ENCODE measurements at regions not wholly inside any gene's neighbourhood (a gene's known extent, or its start where the extent isn't known, plus 50 kb on each side); places are given as distances from the start of the nearest gene placed in this dataset.

DNA sequence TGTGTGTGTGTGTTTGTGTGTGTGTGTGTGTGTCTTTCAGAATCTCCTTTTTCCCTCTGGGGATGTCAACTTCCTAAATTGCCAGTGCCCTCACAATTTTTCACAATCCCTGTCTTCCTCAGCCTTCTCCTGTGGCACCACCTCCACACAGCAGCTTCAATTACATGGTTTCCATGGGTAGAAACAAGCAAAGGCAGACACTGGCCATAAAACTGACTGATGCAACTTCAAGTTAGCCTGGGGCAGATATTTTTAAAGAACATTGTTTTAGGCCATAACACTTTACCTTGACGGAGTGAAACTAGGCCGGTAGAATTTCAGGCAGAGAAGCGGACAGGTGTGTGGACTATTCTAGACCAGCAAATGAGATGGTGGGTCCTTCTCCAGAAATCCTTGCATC lies 405.8 kb upstream of the SUCLG2 start:
- BruUV-seq (replicated peaks), result no TSS peak
- no peak overlapping the region for H3K27ac ChIP-seq (ENCODE audit: low read depth, low read length, poor library complexity, severe bottlenecking)
- no peaks in the 10 kb centered on the region for H3K9me3 ChIP-seq (ENCODE audit: low read length)
- H3K4me3 ChIP-seq (ENCODE audit: low read depth, low read length, poor library complexity, severe bottlenecking), result no peak overlapping the region
- ChIA-PET CTCF (ENCODE audit: unreplicated experiment) (no interaction called here), POLR2A (no interaction called here)
- H3K4me2 ChIP-seq (ENCODE audit: low read length), result no peak overlapping the region
- no peaks in the 10 kb centered on the region for H3K79me2 ChIP-seq (ENCODE audit: insufficient read depth, low read depth, low read length)
- H2AFZ ChIP-seq (ENCODE audit: low read length), result no peak overlapping the region
- H3K4me1 ChIP-seq (ENCODE audit: insufficient read depth, low read length, poor library complexity, severe bottlenecking), result no peaks in the 10 kb centered on the region
- intact Hi-C loops (cut with micrococcal nuclease; ENCODE audit: unreplicated experiment), result no loop called here
- DNase-seq (ENCODE audit: low spot score), result no peak
- TF ChIP-seq, protein P1, sequence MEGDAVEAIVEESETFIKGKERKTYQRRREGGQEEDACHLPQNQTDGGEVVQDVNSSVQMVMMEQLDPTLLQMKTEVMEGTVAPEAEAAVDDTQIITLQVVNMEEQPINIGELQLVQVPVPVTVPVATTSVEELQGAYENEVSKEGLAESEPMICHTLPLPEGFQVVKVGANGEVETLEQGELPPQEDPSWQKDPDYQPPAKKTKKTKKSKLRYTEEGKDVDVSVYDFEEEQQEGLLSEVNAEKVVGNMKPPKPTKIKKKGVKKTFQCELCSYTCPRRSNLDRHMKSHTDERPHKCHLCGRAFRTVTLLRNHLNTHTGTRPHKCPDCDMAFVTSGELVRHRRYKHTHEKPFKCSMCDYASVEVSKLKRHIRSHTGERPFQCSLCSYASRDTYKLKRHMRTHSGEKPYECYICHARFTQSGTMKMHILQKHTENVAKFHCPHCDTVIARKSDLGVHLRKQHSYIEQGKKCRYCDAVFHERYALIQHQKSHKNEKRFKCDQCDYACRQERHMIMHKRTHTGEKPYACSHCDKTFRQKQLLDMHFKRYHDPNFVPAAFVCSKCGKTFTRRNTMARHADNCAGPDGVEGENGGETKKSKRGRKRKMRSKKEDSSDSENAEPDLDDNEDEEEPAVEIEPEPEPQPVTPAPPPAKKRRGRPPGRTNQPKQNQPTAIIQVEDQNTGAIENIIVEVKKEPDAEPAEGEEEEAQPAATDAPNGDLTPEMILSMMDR (conservative IDR thresholded peaks at IDR 0.05; ENCODE audit: low read length), result no peak
- no peak for TF ChIP-seq EZH2phosphoT487 (IDR thresholded peaks at IDR 0.05; ENCODE audit: borderline replicate concordance, low read depth, low read length)
- no peaks in the 10 kb centered on the region for H3K36me3 ChIP-seq (ENCODE audit: insufficient read depth, low read length)
- H3K9me2 ChIP-seq (ENCODE audit: insufficient read depth, low read length), result no peaks in the 10 kb centered on the region
- no peaks in the 10 kb centered on the region for H4K20me1 ChIP-seq (ENCODE audit: insufficient read depth, low read length)

DNA sequence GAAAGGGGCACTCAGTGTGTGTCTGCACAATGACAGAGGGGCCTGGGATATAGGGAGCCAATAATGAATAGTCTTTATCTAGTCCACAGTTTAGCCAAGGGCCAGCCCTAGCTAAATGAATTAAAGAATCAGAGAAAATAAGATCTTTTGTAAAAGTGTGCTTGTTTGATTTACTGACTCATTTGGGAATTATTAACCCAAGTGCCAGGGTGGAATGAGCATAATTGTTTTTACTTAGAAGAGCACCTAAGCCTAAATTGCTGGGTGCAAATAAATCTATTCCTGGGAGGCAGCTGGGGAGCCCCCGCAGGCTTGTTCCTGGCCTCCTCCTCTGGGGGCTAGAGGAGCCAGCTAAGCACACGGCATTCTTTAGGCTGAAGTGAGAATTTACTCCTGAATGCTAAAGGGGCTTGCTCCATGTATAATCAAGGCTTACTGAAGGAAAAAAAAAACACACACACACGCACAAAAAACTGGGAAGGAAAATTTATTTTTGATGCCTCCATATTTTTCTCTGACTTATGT lies 405.3 kb upstream of the SUCLG2 start:
- CTCF ChIA-PET (ENCODE audit: unreplicated experiment), result no interaction called here
- no TSS peak for BruUV-seq (replicated peaks)
- H3K27ac ChIP-seq (ENCODE audit: low read depth, low read length, poor library complexity, severe bottlenecking), result no peak overlapping the region
- H4K20me1 ChIP-seq (ENCODE audit: insufficient read depth, low read length), result no peaks in the 10 kb centered on the region
- H3K4me2 ChIP-seq (ENCODE audit: low read length), result no peak overlapping the region
- no peak for DNase-seq (ENCODE audit: low spot score)
- intact Hi-C loops (cut with micrococcal nuclease; ENCODE audit: unreplicated experiment), result no loop called here
- H3K4me1 ChIP-seq (ENCODE audit: insufficient read depth, low read length, poor library complexity, severe bottlenecking), result no peaks in the 10 kb centered on the region
- H3K9me3 ChIP-seq (ENCODE audit: low read length), result no peaks in the 10 kb centered on the region
- H3K9me2 ChIP-seq (ENCODE audit: insufficient read depth, low read length), result no peaks in the 10 kb centered on the region
- H3K79me2 ChIP-seq (ENCODE audit: insufficient read depth, low read depth, low read length), result no peaks in the 10 kb centered on the region
- no peak for TF ChIP-seq EZH2phosphoT487 (IDR thresholded peaks at IDR 0.05; ENCODE audit: borderline replicate concordance, low read depth, low read length)
- TF ChIP-seq, protein P1 (conservative IDR thresholded peaks at IDR 0.05; ENCODE audit: low read length), result no peak
- H3K4me3 ChIP-seq (ENCODE audit: low read depth, low read length, poor library complexity, severe bottlenecking), result no peak overlapping the region
- no peaks in the 10 kb centered on the region for H3K36me3 ChIP-seq (ENCODE audit: insufficient read depth, low read length)
- no peak overlapping the region for H2AFZ ChIP-seq (ENCODE audit: low read length)
- POLR2A ChIA-PET, result interaction anchor here (1.4 kb wide), 1 partner anchor 12 kb away, joined by 4 read pairs; no protein-coding TSS in a partner anchor

DNA sequence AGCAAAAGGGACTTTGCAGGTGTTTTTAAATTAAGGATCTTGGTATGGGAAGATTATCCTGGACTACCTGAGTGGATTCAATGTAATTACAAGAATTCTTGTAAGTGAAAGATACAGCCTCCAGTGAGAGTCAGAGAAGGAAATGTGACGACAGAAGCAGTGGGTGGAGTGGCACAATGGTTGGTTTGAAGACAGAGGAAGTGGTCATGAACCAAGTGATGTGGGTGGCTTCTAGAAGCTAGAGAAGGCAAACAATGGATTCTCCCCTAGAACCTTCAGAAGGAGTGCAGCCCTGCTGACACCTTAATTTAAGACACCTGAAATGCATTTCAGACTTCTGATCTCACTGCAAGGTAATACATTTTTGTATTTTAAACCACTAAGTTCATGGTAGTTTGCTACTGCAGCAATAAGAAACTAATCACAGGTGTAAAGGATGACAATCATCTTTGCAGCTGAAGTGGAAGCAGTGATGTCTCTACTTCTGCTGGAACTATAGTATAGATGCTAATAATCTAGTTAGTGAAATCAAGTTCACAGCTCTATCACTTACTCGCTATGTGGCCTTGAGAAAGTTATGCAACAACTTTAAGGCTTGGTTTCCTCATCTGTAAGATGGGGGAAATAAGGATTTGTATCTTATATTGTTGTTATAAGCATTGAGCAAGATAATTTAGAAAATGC lies 403.4 kb upstream of the SUCLG2 start:
- Histone ChIP-seq H4K20me1 (ENCODE audit: insufficient read depth, low read length) (no peaks in the 10 kb centered on the region), H3K27ac (ENCODE audit: low read depth, low read length, poor library complexity, severe bottlenecking) (no peak overlapping the region), H3K9me2 (ENCODE audit: insufficient read depth, low read length) (no peaks in the 10 kb centered on the region), H3K4me1 (ENCODE audit: insufficient read depth, low read length, poor library complexity, severe bottlenecking) (no peaks in the 10 kb centered on the region), H2AFZ (ENCODE audit: low read length) (no peak overlapping the region), H3K36me3 (ENCODE audit: insufficient read depth, low read length) (no peaks in the 10 kb centered on the region), H3K4me3 (ENCODE audit: low read depth, low read length, poor library complexity, severe bottlenecking) (no peak overlapping the region), H3K4me2 (ENCODE audit: low read length) (no peak overlapping the region), H3K79me2 (ENCODE audit: insufficient read depth, low read depth, low read length) (no peaks in the 10 kb centered on the region), H3K9me3 (ENCODE audit: low read length) (no peaks in the 10 kb centered on the region)
- intact Hi-C loops (cut with micrococcal nuclease; ENCODE audit: unreplicated experiment), result no loop called here
- ChIA-PET CTCF (ENCODE audit: unreplicated experiment) (no interaction called here), POLR2A (interaction anchor here (1.2 kb wide), 1 partner anchor 43 kb away, joined by 3 read pairs; no protein-coding TSS in a partner anchor)
- BruUV-seq (replicated peaks), result no TSS peak
- no peak for DNase-seq (ENCODE audit: low spot score)
- TF ChIP-seq, protein P1 (conservative IDR thresholded peaks at IDR 0.05; ENCODE audit: low read length), result no peak
- no peak for TF ChIP-seq EZH2phosphoT487 (IDR thresholded peaks at IDR 0.05; ENCODE audit: borderline replicate concordance, low read depth, low read length)
